OCI-LY7 (cell line): ENCODE measurements at regions not wholly inside any gene's neighbourhood (a gene's known extent, or its start where the extent isn't known, plus 50 kb on each side); places are given as distances from the start of the nearest gene placed in this dataset.

ENCODE experiments used
- BruUV-seq: library from RNA; stranded (reverse); fragments of 400-500 nt; replicated peaks from 2 replicates; lab custom pipeline; 2021; lab: Mats Ljungman, UMichigan
- CTCF ChIA-PET: fragments of 300-600 bp; sonication (Branson Sonifier 250); formaldehyde crosslinking; loops from one replicate; lab custom pipeline; 2022; ENCODE audit warnings: antibody characterized with exemption; ENCODE audit not compliant: unreplicated experiment; lab: Charles Lee
- POLR2A ChIA-PET: fragments of 300-600 bp; sonication (Branson Sonifier 250); formaldehyde crosslinking; loops from one replicate; lab custom pipeline; 2022; ENCODE audit warnings: antibody characterized with exemption; lab: Charles Lee
- DNase-seq: peaks from one replicate; pipeline ENCODE4 v3.0.0-alpha.2; 2015; ENCODE audit warnings: low spot score
- H2AFZ ChIP-seq: fragments of 200-600 bp; sonication (generic), shearing (Covaris generic); 2 replicates; pipeline ENCODE4 v1.6.1; 2014; ENCODE audit warnings: mild to moderate bottlenecking, antibody characterized with exemption, low read length, moderate library complexity
- H3K27ac ChIP-seq: fragments of 200-600 bp; sonication (generic); 2 replicates; pipeline ENCODE4 v1.5.1; 2014; ENCODE audit warnings: mixed run types, low read depth, mild to moderate bottlenecking, moderate library complexity, low read length, inconsistent platforms; ENCODE audit not compliant: poor library complexity, severe bottlenecking
- H3K36me3 ChIP-seq: fragments of 200-600 bp; sonication (generic); 2 replicates; pipeline ENCODE4 v1.6.1; 2014; ENCODE audit warnings: mild to moderate bottlenecking, antibody characterized with exemption, low read length, moderate library complexity, mixed read lengths; ENCODE audit not compliant: insufficient read depth
- H3K4me1 ChIP-seq: fragments of 200-600 bp; sonication (generic); 2 replicates; pipeline ENCODE4 v1.5.1; 2014; ENCODE audit warnings: mild to moderate bottlenecking, low read length; ENCODE audit not compliant: insufficient read depth, poor library complexity, severe bottlenecking
- H3K4me2 ChIP-seq: fragments of 200-600 bp; sonication (generic); 2 replicates; pipeline ENCODE4 v1.6.1; 2014; ENCODE audit warnings: mild to moderate bottlenecking, low read length
- H3K4me3 ChIP-seq: fragments of 200-600 bp; sonication (generic); 2 replicates; pipeline ENCODE4 v1.5.1; 2014; ENCODE audit warnings: mild to moderate bottlenecking, low read depth, low read length; ENCODE audit not compliant: poor library complexity, severe bottlenecking
- H3K79me2 ChIP-seq: fragments of 200-600 bp; sonication (generic); 2 replicates; pipeline ENCODE4 v1.6.1; 2016; ENCODE audit warnings: low read depth, mild to moderate bottlenecking, low read length, moderate library complexity, mixed read lengths; ENCODE audit not compliant: insufficient read depth
- H3K9me2 ChIP-seq: fragments of 200-600 bp; sonication (generic); 2 replicates; pipeline ENCODE4 v1.6.1; 2016; ENCODE audit warnings: mild to moderate bottlenecking, low read length, mixed read lengths; ENCODE audit not compliant: insufficient read depth
- H3K9me3 ChIP-seq: fragments of 200-600 bp; sonication (generic); 2 replicates; pipeline ENCODE4 v1.6.1; 2014; ENCODE audit warnings: mild to moderate bottlenecking, mixed run types, low read length, mixed read lengths
- H4K20me1 ChIP-seq: fragments of 200-600 bp; sonication (generic); 2 replicates; pipeline ENCODE4 v1.6.1; 2014; ENCODE audit warnings: mild to moderate bottlenecking, antibody characterized with exemption, low read length, moderate library complexity, mixed read lengths; ENCODE audit not compliant: insufficient read depth
- CTCF ChIP-seq: fragments of 200-600 bp; sonication (generic); conservative IDR thresholded peaks from 2 replicates; pipeline ENCODE4 v1.5.1; 2014; ENCODE audit warnings: mild to moderate bottlenecking, antibody characterized with exemption, low read length, moderate library complexity, mixed read lengths
- EZH2phosphoT487 ChIP-seq: fragments of 200-600 bp; sonication (generic); IDR thresholded peaks from 2 replicates; pipeline ENCODE4 v1.6.1; 2018; ENCODE audit warnings: low read depth, borderline replicate concordance, mild to moderate bottlenecking, mixed run types, antibody characterized with exemption, low read length, moderate library complexity, mixed read lengths
- intact Hi-C: fragments of 100-400 bp; cut with micrococcal nuclease; formaldehyde crosslinking; loops from one replicate; pipeline ENCODE4 v1.10.0; 2022; ENCODE audit not compliant: unreplicated experiment

GRCh38 chr14:97283005-97283403 lies 485.8 kb downstream of the VRK1 start:
- ChIA-PET CTCF (no interaction called here), POLR2A (no interaction called here)
- H3K9me3 ChIP-seq: no peaks in the 10 kb centered on the region
- H4K20me1 ChIP-seq: no peaks in the 10 kb centered on the region
- no peaks in the 10 kb centered on the region for H3K9me2 ChIP-seq
- H3K27ac ChIP-seq: no peak overlapping the region
- DNase-seq: no peak
- no peak overlapping the region for H3K4me2 ChIP-seq
- no peak for TF ChIP-seq CTCF
- no peak for TF ChIP-seq EZH2phosphoT487
- intact Hi-C loops: no loop called here
- no peaks in the 10 kb centered on the region for H3K36me3 ChIP-seq
- H3K4me3 ChIP-seq: no peak overlapping the region
- no peaks in the 10 kb centered on the region for H3K4me1 ChIP-seq
- H3K79me2 ChIP-seq: no peaks in the 10 kb centered on the region
- H2AFZ ChIP-seq: no peak overlapping the region
- no TSS peak for BruUV-seq

- intact Hi-C loops: no loop called here
- H3K4me1 ChIP-seq: no peaks in the 10 kb centered on the region
- no TSS peak for BruUV-seq
- ChIA-PET POLR2A (no interaction called here), CTCF (no interaction called here)
- H2AFZ ChIP-seq: no peak overlapping the region
- no peak for DNase-seq
- no peak for TF ChIP-seq EZH2phosphoT487
- no peak for TF ChIP-seq CTCF
- H3K79me2 ChIP-seq: no peaks in the 10 kb centered on the region
- H3K36me3 ChIP-seq: no peaks in the 10 kb centered on the region
- H3K9me3 ChIP-seq: no peaks in the 10 kb centered on the region
- no peaks in the 10 kb centered on the region for H4K20me1 ChIP-seq
- no peak overlapping the region for H3K27ac ChIP-seq
- H3K9me2 ChIP-seq: no peaks in the 10 kb centered on the region
- no peak overlapping the region for H3K4me2 ChIP-seq
- no peak overlapping the region for H3K4me3 ChIP-seq
These were observed 486.2 kb downstream of the VRK1 start for GRCh38 chr14:97283426-97283825.

- Histone ChIP-seq H3K36me3 (no peaks in the 10 kb centered on the region), H3K9me3 (no peaks in the 10 kb centered on the region), H4K20me1 (no peaks in the 10 kb centered on the region), H2AFZ (no peak overlapping the region), H3K4me3 (no peak overlapping the region), H3K27ac (no peak overlapping the region), H3K79me2 (no peaks in the 10 kb centered on the region), H3K4me1 (no peaks in the 10 kb centered on the region), H3K9me2 (no peaks in the 10 kb centered on the region), H3K4me2 (no peak overlapping the region)
- intact Hi-C loops: no loop called here
- CTCF ChIA-PET: no interaction called here
- TF ChIP-seq EZH2phosphoT487 (no peak), CTCF (no peak)
- BruUV-seq: no TSS peak
- POLR2A ChIA-PET: no interaction called here
- no peak for DNase-seq
These were observed 486.7 kb downstream of the VRK1 start for GRCh38 chr14:97283841-97284240.
